B cell (primary cell): ENCODE measurements at regions not wholly inside any gene's neighbourhood (a gene's known extent, or its start where the extent isn't known, plus 50 kb on each side); places are given as distances from the start of the nearest gene placed in this dataset.

Source experiments
- ATAC-seq: fragments of 200-7000 bp; cut with Tn5 transposase; one replicate; pipeline ENCODE4 v1.10.0; 2021; ENCODE audit warnings: low read depth, mild to moderate bottlenecking, moderate number of reproducible peaks, moderate library complexity
- CTCF ChIA-PET: fragments of 350-600 bp; sonication (Branson Sonifier 250); formaldehyde crosslinking; loops from one replicate; lab custom pipeline; 2021; ENCODE audit warnings: antibody characterized with exemption, inconsistent platforms; lab: Charles Lee
- POLR2A ChIA-PET: fragments of 350-600 bp; sonication (Branson Sonifier 250); formaldehyde crosslinking; loops from one replicate; lab custom pipeline; 2021; ENCODE audit warnings: antibody characterized with exemption; lab: Charles Lee
- DNase-seq: peaks from one replicate; pipeline ENCODE4 v3.0.0; 2013
- H2AFZ ChIP-seq: 2 replicates; pipeline ENCODE4 v1.6.1; 2012; ENCODE audit warnings: mild to moderate bottlenecking, low read depth, low read length; ENCODE audit not compliant: insufficient read depth, poor library complexity, severe bottlenecking
- H3K27ac ChIP-seq, 2 donors: 1 replicate in 1 of 2; 2 replicates in 1 of 2; pipeline ENCODE4 v1.5.1; 2012 to 2013; ENCODE audit warnings: low read length in 2 of 2, mild to moderate bottlenecking in 2 of 2, moderate library complexity in 1 of 2
- H3K27me3 ChIP-seq, 4 experiments: fragments of 200-600 bp in 1 of 4; sonication (generic) in 1 of 4; replicated peaks in 1 of 4; 1 replicate in 2 of 4; 2 replicates in 2 of 4; pipeline versions ENCODE4 v1.6.1 to v1.7.0; 2013 to 2016; ENCODE audit warnings: low read length in 3 of 4, mild to moderate bottlenecking in 2 of 4, mixed read lengths in 1 of 4, moderate library complexity in 1 of 4; ENCODE audit not compliant: insufficient read depth in 4 of 4, control insufficient read depth in 3 of 4; ENCODE audit errors: control extremely low read depth in 1 of 4
- H3K36me3 ChIP-seq, 2 experiments: replicated peaks in 1 of 2; 1 replicate in 1 of 2; 2 replicates in 1 of 2; pipeline versions ENCODE4 v1.6.1 to v1.7.1; 2013; ENCODE audit warnings: low read length in 1 of 2; ENCODE audit not compliant: insufficient read depth in 2 of 2, control insufficient read depth in 1 of 2; ENCODE audit errors: control extremely low read depth in 1 of 2, extremely low read depth in 1 of 2
- H3K4me1 ChIP-seq, 2 donors: fragments of 200-600 bp in 1 of 2; sonication (generic) in 1 of 2; 1 replicate in 1 of 2; 2 replicates in 1 of 2; pipeline versions ENCODE4 v1.5.1 to v1.6.1; 2013 to 2017; ENCODE audit warnings: low read length in 2 of 2; ENCODE audit not compliant: control insufficient read depth in 2 of 2, insufficient read depth in 2 of 2
- H3K4me2 ChIP-seq: replicated peaks from 2 replicates; pipeline ENCODE3; 2012; ENCODE audit warnings: mild to moderate bottlenecking, low read depth, low read length; ENCODE audit not compliant: poor library complexity, severe bottlenecking
- H3K4me3 ChIP-seq, 5 experiments: fragments of 200-600 bp in 1 of 5; sonication (generic) in 1 of 5; 1 replicate in 3 of 5; 2 replicates in 2 of 5; pipeline versions ENCODE4 v1.5.1 to v1.7.0; 2011 to 2016; ENCODE audit warnings: low read length in 4 of 5, mild to moderate bottlenecking in 4 of 5, low read depth in 2 of 5, control low read depth in 1 of 5, moderate library complexity in 1 of 5; ENCODE audit not compliant: insufficient read depth in 1 of 5; ENCODE audit errors: control extremely low read depth in 1 of 5, extremely low read depth in 1 of 5
- H3K79me2 ChIP-seq: fragments of 200-600 bp; sonication (generic); one replicate; pipeline ENCODE4 v1.6.0; 2016; ENCODE audit warnings: low read length; ENCODE audit not compliant: control insufficient read depth, insufficient read depth
- H3K9ac ChIP-seq: fragments of 200-600 bp; sonication (generic); 2 replicates; pipeline ENCODE4 v1.6.1; 2017; ENCODE audit warnings: mild to moderate bottlenecking, low read length, moderate library complexity
- H3K9me3 ChIP-seq, 3 donors: one replicate each; pipeline versions ENCODE4 v1.6.1 to v1.7.1; 2013; ENCODE audit warnings: low read length in 2 of 3; ENCODE audit not compliant: control insufficient read depth in 2 of 3, insufficient read depth in 1 of 3; ENCODE audit errors: control extremely low read depth in 1 of 3
- H4K20me1 ChIP-seq: 2 replicates; pipeline ENCODE4 v1.6.0; 2012; ENCODE audit warnings: mild to moderate bottlenecking, low read length; ENCODE audit not compliant: insufficient read depth, control insufficient read depth, poor library complexity, severe bottlenecking
- H3K27ac Mint-ChIP-seq: one replicate; pipeline ENCODE4 v1.8.0; 2021; ENCODE audit warnings: mixed read lengths
- H3K27me3 Mint-ChIP-seq: one replicate; pipeline ENCODE4 v1.8.0; 2021; ENCODE audit warnings: mixed read lengths
- H3K4me1 Mint-ChIP-seq: one replicate; pipeline ENCODE4 v1.8.0; 2021; ENCODE audit warnings: mixed read lengths
- H3K4me3 Mint-ChIP-seq: one replicate; pipeline ENCODE4 v1.8.0; 2021; ENCODE audit warnings: mixed read lengths
- H3K9me3 Mint-ChIP-seq: one replicate; pipeline ENCODE4 v1.8.0; 2022; ENCODE audit warnings: mixed read lengths; ENCODE audit not compliant: insufficient read depth
- CTCF ChIP-seq: fragments of 200-600 bp; IDR thresholded peaks from one replicate; pipeline ENCODE4 v1.8.0; 2022; ENCODE audit warnings: antibody characterized with exemption, mild to moderate bottlenecking
- EZH2 ChIP-seq: IDR thresholded peaks from 2 replicates; pipeline ENCODE4 v1.6.1; 2012; ENCODE audit warnings: borderline replicate concordance, low read depth, mild to moderate bottlenecking, moderate library complexity, low read length; ENCODE audit not compliant: insufficient read depth, poor library complexity, severe bottlenecking
- WGBS: methylation state at CpG from one replicate; pipeline ENCODE4 v1.1.5; 2013; ENCODE audit warnings: missing lambda C conversion rate; ENCODE audit not compliant: insufficient coverage; 5-methylcytosine and 5-hydroxymethylcytosine counted together
- intact Hi-C: fragments of 100-400 bp; cut with micrococcal nuclease; formaldehyde crosslinking; loops from one replicate; pipeline ENCODE4 v1.10.0; 2022

DNA sequence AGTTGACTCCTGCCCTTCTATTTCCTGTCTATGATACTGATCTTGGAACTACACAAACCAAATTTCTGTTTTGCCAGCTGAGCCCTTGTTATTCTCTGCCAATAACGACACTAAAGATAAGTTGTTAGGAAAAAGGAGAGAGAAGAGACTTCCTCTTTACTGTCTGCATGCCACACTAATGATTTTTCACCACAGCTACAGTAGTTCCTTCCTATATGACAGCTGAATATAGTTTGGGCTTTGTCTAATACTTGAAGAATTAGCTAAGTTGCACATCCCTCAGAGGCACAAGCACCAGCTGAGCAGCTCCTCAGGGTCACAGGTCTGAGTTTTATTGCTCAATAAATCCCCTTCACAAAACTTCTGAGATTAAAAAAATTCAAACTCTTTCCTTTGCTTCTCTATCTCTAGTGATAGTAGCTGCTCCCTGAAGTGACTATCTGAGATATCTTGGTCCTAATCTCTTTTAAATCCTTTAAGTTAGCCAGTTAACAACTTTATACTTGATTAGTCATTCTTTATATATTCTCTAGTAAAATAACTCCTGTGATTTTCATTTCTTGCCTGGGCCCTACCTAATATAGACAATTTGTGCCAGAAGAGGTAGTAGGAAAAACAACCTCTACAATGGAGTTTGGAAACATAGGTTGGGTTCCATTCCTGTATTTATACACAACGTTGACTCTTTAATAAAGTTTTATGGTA is 253.0 kb upstream of the CNTNAP5 start:
- H3K4me3 ChIP-seq, result no peak overlapping the region
- no peaks in the 10 kb centered on the region for H3K36me3 ChIP-seq
- Mint-ChIP-seq H3K9me3 (peaks cover 6% of the 10 kb centered on the region), H3K4me3 (no peak overlapping the region), H3K27me3 (no peaks in the 10 kb centered on the region), H3K27ac (no peak overlapping the region), H3K4me1 (no peaks in the 10 kb centered on the region)
- no peaks in the 10 kb centered on the region for H4K20me1 ChIP-seq
- no peak for ATAC-seq
- no peak overlapping the region for H3K9ac ChIP-seq
- no peak for TF ChIP-seq CTCF
- H2AFZ ChIP-seq, result no peak overlapping the region
- H3K4me1 ChIP-seq, result no peaks in the 10 kb centered on the region
- ChIA-PET POLR2A (no interaction called here), CTCF (no interaction called here)
- intact Hi-C loops, result no loop called here
- H3K27me3 ChIP-seq, result no peaks in the 10 kb centered on the region
- no peak overlapping the region for H3K4me2 ChIP-seq
- no peak for DNase-seq
- H3K27ac ChIP-seq, result no peak overlapping the region
- H3K79me2 ChIP-seq, result no peaks in the 10 kb centered on the region
- H3K9me3 ChIP-seq, result peaks cover 0 to 3% (median 0%) of the 10 kb centered on the region in 3 donors
- no CpG with 5 or more reads among the region's 2 CpGs for WGBS

DNA sequence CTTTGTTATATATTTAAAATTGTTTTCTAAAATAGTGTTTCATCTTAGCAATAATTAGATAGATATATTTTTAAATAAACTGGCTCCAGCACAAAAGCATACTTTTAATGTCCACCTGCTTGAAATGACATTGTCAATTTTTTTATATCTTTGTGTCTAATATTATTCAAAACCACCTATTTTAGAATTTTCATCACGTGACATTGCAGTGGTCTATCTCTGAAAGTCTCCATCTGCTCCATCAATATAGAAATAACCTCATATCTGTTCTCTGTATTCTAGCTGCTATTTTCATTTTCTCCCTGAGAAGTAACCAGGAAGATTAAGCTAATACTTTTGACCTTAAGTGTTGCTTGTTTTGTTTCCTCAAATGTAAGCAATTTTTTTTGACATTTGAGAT is 248.0 kb upstream of the CNTNAP5 start:
- Histone ChIP-seq H3K36me3 (no peaks in the 10 kb centered on the region), H3K4me2 (no peak overlapping the region), H3K4me1 (no peaks in the 10 kb centered on the region), H3K9ac (no peak overlapping the region), H4K20me1 (no peaks in the 10 kb centered on the region), H3K9me3 (no peaks in the 10 kb centered on the region), H3K79me2 (no peaks in the 10 kb centered on the region), H3K27me3 (no peaks in the 10 kb centered on the region), H2AFZ (no peak overlapping the region), H3K4me3 (no peak overlapping the region), H3K27ac (no peak overlapping the region)
- no CpG with 5 or more reads among the region's 1 CpG for WGBS
- H3K27me3 Mint-ChIP-seq, result no peaks in the 10 kb centered on the region
- no peak overlapping the region for H3K27ac Mint-ChIP-seq
- H3K4me3 Mint-ChIP-seq, result no peak overlapping the region
- DNase-seq, result no peak
- TF ChIP-seq EZH2, result no peak
- ATAC-seq, result no peak
- ChIA-PET CTCF (no interaction called here), POLR2A (no interaction called here)
- no peaks in the 10 kb centered on the region for H3K4me1 Mint-ChIP-seq
- intact Hi-C loops, result no loop called here
- peaks cover 6% of the 10 kb centered on the region for H3K9me3 Mint-ChIP-seq
